HG03066 (cell line): ENCODE measurements at regions not wholly inside any gene's neighbourhood (a gene's known extent, or its start where the extent isn't known, plus 50 kb on each side); places are given as distances from the start of the nearest gene placed in this dataset.
A peak's percentile ranks its signal among the peaks of the same experiment; 100 is the strongest.
"Not testable (repeated sequence)": the region's sequence is repeated elsewhere in the genome, so short reads cannot be mapped to it uniquely, and the experiment has no call there.

Source experiments
- ATAC-seq: cut with Tn5 transposase; IDR thresholded peaks from one replicate; pipeline ENCODE4 v1.9.1; 2021; ENCODE audit warnings: low read depth; ENCODE audit not compliant: unreplicated experiment

DNA sequence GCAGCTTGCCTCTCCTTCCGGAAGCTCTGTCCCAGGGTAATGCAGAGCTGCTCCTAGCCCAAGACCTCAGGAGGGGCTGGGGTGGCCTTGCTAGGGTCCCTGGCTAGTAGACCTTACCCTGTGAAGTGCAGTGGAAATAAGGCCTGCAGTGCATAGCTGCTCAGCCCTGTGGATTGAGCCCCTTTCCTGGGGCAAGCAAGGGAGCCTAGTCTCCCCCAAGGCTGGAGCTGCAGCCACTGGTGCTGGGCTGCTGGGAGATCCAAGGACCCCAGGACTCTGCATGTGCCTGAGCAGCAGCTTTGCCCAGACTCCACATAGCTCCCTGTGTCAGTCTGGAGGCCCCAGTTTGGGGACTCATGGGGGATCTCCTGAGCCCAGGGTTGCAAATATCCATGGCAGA lies 57.9 kb downstream of the FANCF start:
- no peak for ATAC-seq

DNA sequence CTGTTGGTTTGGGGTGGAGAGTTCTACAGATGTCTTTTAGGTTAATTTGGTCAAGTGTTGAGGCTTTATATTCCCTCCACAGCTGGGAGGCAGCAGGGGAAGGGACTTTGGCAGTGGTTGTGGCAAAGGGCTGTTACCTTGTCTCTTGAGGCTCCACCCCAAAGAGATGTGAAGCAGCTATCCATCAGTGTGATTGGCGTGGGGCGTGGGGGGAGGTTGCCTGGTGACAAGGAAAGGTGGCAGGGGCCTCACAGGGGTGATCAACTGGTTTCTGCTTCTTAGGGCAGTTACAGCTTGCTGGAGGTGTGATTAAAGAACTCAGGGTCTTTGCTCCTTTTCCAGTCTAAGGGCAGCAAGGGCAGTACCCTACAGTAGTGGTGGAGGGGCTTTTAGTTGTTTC lies 59.3 kb downstream of the FANCF start:
- ATAC-seq, result no peak

DNA sequence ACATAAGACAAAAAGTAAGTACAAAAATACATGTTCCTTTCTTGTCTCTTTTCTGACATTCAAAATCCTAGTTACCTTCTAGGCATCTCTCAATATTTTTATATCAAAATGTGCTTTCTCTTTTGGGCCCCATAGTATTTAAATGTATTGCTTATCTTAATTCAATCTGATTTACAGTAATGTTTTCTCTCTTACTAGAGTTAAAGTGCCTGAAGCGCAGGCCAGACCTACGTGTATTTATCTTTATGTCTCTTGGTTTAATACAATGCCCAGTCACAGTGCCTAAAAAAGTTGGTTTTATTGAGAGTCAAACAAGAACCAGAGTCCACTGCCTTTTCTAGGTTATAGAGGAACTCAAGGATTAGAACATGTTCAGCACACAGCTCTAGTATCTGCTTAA lies 64.3 kb downstream of the FANCF start:
- ATAC-seq, result no peak

DNA sequence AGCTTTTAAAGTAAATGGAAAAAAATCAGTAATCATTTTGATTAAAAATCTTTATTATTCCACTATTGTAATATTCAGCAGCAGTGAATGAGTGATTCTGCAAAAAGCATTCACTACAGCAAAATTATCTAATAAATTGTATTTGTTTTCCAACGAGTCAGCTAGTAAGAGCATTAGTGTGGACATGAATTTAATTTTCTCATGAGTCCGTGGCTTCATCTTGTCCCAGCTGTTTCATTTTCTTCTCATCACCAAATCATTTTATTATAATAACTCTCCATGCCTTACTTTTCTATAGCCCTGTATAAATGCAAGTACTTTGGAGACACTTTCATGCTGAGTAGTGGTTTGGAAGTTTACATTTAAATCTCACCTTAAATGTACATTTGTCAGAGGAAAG lies 66.2 kb downstream of the FANCF start:
- no peak for ATAC-seq

DNA sequence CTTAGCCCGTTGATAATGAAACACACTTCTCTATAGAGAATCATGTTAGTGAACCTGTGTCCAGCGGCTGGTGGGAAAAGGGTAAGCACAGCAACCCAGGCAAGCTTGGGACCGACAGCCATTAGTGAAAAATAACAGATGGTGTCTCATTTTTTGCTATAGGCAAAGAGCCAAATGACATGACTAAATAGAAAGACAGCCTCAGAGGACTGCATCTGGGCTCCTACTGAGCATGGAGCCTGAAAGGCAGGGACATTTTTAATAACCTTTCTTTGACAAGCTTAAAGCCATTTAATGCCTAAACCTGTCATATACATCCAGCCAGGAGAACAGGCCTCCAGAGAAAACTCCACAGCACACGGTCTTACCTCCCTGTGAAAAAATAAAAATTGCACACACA lies 67.0 kb downstream of the FANCF start:
- no peak for ATAC-seq

DNA sequence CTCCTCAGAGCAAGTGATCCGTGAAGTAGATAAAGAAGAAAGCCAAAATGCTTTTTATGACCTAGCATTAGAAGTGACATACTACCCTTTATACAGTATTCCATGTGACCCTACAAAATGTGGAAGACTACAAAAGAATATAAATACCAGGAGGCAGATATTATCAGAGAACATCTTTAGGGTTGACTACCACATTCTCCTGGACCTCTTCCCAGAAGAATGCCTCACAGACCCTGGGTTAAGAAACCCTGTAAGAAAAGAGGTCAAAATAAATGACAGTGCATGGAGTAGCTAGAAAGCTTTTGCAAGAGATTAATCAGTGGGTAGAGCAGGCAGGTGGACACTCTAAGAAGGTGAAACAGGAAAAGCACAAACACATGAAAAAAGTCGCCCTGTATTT lies 69.2 kb downstream of the FANCF start:
- no peak for ATAC-seq

DNA sequence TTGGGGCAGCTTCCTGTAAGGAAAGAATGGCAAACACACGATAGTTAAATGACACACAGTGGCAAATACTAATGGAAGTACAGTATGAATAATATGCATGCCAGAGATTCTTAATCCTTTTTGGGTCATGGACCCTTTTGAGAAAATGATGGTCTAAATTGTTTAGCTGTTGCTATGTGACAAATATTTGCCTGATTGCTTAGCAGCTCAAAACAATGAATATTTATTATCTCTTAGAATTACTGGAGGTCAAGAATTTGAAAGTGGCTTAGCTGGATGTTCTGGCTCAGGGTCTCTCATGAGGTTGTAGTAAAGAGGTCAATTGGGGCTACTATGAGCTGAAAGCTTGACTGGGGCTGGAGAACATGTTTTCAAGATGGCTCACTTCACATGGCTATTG lies 69.7 kb downstream of the FANCF start:
- ATAC-seq, result no peak

DNA sequence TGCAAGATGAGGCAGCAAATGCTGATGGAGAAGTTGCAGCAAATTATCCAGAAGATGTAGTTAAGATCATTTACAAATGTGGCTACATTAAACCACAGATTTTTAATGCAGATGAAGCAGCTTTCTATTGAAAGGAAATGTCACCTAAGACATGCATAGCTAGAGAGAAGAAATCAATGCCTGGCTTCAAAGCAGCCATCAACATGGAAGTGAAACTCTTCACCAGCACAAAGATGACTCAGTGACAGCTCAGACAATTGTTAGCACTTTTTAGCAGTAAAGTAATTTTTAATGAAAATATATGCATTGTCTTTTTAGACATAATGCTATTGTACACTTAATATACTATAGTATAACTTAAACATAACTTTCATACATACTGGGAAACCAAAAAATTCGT lies 71.4 kb downstream of the FANCF start:
- peak; percentile 74 for ATAC-seq

DNA sequence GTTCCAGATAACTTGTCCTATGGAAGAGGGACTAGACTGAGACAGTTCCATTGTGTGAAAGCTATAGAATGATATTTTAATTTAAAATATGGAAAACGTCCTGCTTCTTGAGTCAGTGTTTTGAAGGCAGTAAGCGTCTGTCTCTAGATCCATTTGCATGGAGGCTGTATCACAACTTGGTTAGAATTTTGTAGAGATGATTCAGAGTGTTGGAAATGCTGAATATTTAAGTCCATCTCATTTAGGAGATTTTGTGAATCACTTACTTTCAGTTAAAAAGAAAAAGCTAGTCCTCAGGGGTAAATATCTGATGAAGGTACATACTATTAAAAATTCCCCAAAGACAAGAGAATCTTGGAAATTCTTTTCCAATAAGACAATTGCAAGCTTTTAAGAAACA lies 72.7 kb downstream of the FANCF start:
- no peak for ATAC-seq

DNA sequence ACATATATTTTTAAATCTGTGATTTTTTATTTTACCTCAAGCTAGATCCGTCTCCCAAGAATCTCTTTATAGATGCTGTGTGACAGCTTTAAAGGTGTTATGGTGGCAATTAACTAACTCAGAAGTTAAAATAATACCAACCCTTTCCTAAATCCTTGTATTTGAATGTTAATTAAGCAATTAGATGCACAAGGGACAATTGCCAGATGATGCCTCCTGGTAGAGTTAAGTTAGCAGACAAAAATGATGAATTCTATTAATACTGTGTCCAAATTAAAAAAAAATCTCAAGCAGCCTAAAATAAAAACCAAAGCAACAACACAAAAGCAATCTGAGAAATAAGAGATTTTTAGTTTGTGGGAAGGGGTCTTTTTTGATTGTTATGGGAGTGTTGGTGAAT lies 78.9 kb downstream of the FANCF start:
- no peak for ATAC-seq

DNA sequence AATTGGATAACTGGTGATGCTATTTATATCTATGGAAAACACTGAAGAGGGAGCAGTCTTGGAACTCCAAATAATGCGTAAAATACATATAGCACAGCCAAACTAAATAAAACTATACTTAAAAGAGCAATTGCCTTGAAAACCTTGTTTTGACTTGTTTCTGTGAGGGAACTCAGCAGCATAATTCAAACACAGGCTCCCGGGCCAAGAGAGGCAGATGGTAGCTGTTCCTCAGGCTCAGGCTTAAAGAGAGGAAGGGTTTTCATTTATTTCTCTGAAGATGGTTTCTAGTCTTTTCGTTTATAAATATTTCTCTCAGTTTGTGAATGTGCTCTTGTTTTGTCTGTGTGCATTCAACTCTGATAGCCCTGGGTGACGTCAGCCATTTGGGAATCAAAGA lies 82.4 kb downstream of the FANCF start:
- no peak for ATAC-seq

DNA sequence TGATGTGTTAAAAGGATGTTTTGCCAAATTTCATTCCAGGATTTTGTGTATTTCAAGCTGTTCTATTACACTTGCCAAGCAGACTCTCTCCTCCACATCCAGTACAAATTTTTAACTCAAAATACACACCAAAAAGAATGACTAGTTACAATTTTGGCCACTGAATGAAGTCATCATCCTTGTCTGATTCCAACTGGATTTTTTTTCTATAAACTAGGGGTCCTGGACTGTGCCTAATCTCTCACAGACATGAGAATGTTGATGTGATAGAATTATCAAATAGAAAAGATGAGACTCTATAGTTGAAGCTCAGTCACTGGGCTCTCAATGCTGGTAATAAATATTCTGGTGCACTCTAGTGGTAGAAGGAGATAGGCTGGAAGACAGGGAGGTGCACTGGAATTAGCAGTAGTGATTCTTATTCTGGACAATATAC lies 85.8 kb downstream of the FANCF start:
- no peak for ATAC-seq

DNA sequence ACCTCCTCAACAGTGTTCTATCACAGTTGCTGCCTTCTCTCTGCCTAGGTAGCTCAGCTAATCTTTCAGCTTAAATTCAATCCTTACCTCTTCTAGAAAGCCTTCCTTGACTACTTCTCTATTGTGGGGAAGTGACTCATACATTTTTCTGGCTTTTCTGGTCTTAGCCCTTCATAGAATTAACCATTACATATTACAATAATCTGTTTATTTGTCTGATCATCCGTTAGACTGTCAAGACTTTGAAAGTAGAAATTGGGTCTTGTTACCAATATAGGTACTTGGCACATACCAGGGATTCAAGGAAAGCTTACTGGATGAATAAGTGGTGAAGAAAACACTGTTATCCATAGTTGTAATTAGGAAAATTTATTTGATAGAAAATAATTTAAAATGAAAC lies 89.6 kb downstream of the FANCF start:
- no peak for ATAC-seq

DNA sequence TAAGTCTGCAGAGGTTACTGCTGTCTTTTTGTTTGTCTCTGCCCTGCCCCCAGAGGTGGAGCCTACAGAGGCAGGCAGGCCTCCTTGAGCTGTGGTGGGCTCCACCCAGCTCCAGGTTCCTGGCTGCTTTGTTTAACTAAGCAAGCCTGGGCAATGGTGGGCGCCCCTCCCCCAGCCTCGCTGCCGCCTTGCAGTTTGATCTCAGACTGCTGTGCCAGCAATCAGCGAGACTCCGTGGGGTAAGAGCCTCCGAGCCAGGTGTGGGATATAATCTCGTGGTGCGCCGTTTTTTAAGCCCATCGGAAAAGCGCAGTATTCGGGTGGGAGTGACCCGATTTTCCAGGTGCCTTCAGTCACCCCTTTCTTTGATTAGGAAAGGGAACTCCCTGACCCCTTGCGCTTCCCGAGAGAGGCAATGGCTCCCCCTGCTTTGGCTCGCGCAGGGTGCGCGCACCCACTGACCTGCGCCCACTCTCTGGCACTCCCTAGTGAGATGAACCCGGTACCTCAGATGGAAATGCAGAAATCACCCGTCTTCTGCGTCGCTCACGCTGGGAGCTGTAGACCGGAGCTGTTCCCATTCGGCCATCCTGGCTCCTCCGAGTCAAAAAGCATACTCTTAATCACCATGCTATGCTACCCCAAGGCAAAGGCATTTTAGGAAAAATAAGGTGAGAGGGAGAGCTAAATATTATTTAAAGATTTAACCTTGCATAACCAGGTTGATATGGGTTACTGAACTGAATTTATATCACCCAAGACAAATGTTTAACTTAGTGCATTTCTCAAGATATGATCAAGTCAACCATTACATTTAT lies 96.8 kb downstream of the FANCF start:
- ATAC-seq, result not testable (repeated sequence)

DNA sequence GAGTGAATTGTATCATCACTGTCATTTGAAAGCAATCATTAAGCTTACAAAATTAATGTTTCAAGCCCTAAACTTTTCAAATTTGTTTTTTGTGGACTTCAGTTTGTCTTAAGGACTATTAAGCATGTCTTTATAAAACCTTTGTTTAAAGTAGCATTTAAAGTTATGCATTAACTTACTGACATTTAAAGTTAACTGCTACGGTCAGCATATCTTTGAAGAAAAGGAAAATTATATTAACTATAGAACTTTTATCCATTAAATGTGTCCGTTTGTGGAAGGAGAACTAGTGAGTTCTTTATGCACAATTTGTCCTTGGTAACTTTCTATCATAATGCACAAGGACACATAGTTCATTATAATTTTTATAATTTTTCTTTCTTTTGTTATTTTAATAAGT lies 103.4 kb downstream of the FANCF start:
- no peak for ATAC-seq

DNA sequence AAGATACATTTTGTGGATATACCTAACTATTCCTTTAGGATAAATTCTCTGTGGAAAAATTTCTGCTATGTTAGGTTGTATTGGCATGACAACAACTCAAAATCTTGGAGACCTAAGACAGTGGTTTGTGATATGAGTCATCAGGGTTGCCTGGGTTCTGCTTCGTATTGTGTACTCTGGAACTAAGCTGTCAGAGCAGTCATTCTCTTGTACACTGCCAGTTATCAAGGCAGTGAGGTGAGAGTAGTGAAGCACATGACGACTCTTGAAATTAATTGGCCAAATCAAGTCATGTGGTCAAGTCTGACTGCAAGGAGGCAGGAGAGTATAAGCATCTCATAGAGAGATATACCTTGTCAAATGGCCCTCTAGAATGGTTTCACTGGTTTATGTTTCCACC lies 104.4 kb downstream of the FANCF start:
- no peak for ATAC-seq

DNA sequence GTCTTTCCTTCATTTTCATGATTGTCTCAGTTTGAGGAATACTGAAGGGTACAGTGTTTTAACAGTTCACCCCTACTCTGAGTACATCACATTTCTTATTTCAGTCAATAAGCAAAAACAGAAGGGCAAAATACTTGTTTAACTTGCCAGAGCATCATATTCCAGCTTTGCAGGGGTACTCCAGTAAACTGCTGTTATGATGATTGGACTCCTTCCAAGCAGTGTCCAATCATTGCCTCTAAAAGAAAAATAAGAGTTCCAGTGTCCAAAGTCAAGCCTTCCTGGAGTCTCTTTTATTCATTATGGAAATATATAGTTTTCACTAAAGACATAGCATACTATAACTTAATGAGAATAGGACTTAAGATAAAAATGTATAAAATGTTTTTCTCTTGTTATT lies 105.1 kb downstream of the FANCF start:
- no peak for ATAC-seq

DNA sequence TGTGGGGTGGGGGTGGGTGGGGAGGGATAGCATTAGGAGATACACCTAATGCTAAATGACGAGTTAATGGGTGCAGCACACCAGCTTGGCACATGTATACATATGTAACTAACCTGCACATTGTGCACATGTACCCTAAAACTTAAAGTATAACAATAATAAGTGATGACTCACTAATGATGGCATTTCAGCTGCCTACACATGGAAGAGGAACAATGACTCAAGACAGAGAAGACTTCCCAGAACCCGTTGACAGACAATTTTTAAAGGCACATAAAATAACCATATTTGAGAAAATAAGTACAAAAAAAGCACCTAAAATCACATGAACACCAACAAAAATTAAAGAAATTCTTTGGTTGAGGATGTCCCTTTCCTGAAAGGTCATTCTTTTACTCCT lies 107.3 kb downstream of the FANCF start:
- not testable (repeated sequence) for ATAC-seq

DNA sequence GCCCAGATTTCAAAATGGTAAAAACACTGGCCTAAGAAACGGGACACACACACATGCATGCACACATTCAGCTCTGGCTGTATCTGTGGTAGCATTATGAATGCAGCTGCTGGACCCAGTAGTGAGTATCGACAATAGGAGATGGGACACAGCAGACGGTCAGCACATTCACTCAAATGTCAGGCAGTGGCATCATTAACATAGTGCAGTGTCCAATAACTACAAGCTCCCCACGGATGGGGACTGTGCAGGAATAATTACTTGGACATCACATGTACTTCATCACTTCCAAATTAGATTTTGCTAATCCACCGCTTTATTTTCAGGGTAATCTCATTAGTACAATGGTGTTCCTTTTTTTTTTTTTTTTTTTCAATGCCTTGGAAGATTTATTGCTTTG lies 109.5 kb downstream of the FANCF start:
- no peak for ATAC-seq

DNA sequence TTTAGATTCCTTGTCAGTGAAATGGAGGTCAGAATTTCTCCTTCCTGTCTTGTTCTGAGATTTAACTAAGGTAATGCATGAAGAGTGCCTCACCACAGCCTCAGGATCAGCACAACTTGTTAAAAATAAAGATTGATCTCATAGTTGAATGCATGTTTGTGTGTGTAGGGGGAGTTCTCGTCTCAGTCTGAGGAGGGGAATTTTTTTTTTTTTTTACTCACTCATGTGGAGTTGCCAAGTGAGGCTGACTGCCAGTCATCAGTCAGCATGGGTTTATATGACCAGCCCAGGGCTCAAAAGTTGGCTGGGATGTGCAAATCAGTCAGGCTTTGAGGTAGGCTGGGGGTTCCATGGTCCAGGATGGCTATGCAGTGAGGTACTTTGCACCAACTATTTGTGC lies 113.2 kb downstream of the FANCF start:
- ATAC-seq, result no peak

DNA sequence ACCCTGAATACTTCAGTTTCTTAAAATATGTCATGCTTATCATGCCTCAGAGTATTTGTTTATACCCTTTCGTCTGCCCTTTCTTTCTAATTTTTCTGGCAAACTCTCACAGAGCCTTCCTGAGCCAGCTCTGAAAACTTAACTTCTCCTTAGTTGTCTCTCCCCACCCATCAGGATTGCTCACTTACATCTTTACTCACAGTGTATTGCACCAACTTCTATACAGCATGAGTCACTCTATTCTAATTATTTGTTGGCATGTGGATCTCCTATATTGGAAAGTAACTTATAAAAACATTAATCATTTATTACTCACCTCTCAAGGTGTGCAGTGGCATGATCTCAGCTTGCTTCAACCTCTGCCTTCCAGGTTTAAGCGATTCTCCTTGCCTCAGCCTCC lies 114.9 kb downstream of the FANCF start:
- ATAC-seq, result no peak

DNA sequence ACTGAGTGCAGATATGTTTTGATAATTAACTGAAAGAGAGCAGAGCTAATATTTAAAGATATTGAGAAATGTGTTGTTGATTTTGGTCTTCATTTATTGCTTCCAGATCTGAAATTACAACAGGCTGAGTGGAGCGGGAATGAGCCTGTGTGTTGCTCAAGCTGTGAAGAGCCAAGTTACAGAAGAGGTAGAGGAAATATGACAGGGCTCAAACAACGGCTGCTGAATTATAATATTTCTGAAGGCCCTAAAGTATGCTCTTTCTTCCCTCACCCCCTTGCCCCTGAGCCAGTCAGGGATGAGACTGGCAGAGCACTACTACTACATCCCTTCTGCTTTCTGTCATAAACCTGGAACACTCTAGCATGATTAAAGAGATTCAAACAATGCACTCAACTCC lies 115.6 kb downstream of the FANCF start:
- ATAC-seq, result no peak

DNA sequence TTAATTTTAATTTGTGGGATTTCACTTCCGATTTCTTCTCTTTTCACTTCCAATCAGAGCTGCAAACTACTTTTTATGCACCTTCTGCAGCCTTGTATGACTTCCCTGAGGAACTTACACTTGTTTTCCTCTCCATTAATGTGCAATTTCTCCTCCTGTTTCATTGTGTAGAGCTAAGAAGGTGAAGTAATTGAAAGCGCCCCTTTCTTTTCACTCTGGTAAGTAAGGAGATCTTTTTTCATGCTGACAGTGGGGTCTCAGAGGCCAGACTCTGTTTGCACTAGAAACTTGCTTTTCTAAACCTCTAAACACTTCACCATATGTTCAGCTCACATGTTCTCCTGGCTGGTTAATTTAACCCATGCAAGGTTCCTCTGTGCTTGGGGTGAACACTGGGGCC lies 117.0 kb downstream of the FANCF start:
- no peak for ATAC-seq
